ENCODE measurements at regions not wholly inside any gene's neighbourhood (a gene's known extent, or its start where the extent isn't known, plus 50 kb on each side); places are given as distances from the start of the nearest gene placed in this dataset.

- no peaks in the 10 kb centered on the region for H3K27me3 ChIP-seq (ENCODE audit: insufficient read depth, poor library complexity, severe bottlenecking)
- TF ChIP-seq, protein P1, sequence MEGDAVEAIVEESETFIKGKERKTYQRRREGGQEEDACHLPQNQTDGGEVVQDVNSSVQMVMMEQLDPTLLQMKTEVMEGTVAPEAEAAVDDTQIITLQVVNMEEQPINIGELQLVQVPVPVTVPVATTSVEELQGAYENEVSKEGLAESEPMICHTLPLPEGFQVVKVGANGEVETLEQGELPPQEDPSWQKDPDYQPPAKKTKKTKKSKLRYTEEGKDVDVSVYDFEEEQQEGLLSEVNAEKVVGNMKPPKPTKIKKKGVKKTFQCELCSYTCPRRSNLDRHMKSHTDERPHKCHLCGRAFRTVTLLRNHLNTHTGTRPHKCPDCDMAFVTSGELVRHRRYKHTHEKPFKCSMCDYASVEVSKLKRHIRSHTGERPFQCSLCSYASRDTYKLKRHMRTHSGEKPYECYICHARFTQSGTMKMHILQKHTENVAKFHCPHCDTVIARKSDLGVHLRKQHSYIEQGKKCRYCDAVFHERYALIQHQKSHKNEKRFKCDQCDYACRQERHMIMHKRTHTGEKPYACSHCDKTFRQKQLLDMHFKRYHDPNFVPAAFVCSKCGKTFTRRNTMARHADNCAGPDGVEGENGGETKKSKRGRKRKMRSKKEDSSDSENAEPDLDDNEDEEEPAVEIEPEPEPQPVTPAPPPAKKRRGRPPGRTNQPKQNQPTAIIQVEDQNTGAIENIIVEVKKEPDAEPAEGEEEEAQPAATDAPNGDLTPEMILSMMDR (IDR thresholded peaks at IDR 0.05; ENCODE audit: poor library complexity, severe bottlenecking): no peak
- no peaks in the 10 kb centered on the region for H3K4me1 ChIP-seq (ENCODE audit: insufficient read depth, poor library complexity, severe bottlenecking)
- H3K4me3 ChIP-seq (ENCODE audit: severe bottlenecking): no peak overlapping the region
- no peaks in the 10 kb centered on the region for H3K36me3 ChIP-seq (ENCODE audit: low read depth)
- no peaks in the 10 kb centered on the region for H3K9me3 ChIP-seq (ENCODE audit: severe bottlenecking)
- ATAC-seq (ENCODE audit: low read depth): 0 out of 3 replicates have a peak, but pooled peaks have one; percentile 27
- DNase-seq (ENCODE audit: low spot score): no peak
- H3K27ac ChIP-seq (ENCODE audit: poor library complexity, severe bottlenecking): no peak overlapping the region
Observed at GRCh38 chr10:43857206-43857930, 208.7 kb upstream of the ZNF32 start.

DNA sequence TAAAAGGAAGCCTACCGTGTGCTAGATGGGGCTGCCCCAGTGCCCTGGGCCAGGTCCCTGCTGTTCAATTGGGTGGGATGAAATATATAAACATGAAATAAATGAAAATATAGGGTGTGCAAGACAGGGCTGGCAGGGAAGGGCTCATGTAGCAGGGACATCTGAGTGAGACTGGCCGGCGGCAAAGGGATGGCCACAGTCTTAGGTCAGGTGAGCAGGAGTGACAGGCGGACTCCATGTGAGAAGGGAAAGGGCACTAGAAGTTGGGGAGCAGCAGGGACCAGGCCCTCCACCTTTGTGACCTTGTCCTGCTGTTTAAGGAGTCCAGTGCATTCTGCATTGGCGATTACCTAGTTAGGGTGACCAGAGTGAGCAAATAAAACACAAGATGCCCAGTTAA lies 207.6 kb upstream of the ZNF32 start:
- no peak for DNase-seq (ENCODE audit: low spot score)

GRCh38 chr10:43855667-43856210 lies 207.1 kb upstream of the ZNF32 start:
- Histone ChIP-seq H3K9me3 (ENCODE audit: severe bottlenecking) (peaks cover 3% of the 10 kb centered on the region), H3K4me1 (ENCODE audit: insufficient read depth, poor library complexity, severe bottlenecking) (no peaks in the 10 kb centered on the region), H3K4me3 (ENCODE audit: severe bottlenecking) (no peak overlapping the region), H3K27me3 (ENCODE audit: insufficient read depth, poor library complexity, severe bottlenecking) (no peaks in the 10 kb centered on the region), H3K27ac (ENCODE audit: poor library complexity, severe bottlenecking) (no peak overlapping the region), H3K36me3 (ENCODE audit: low read depth) (no peaks in the 10 kb centered on the region)
- TF ChIP-seq, protein P1 (IDR thresholded peaks at IDR 0.05; ENCODE audit: poor library complexity, severe bottlenecking): no peak
- ATAC-seq (ENCODE audit: low read depth) (no peak), DNase-seq (ENCODE audit: low spot score) (no peak)

More for the DNA sequence above, 207.6 kb upstream of the ZNF32 start:
- no peak for ATAC-seq (ENCODE audit: low read depth)
- no peaks in the 10 kb centered on the region for H3K36me3 ChIP-seq (ENCODE audit: low read depth)
- H3K4me3 ChIP-seq (ENCODE audit: severe bottlenecking): no peak overlapping the region
- H3K4me1 ChIP-seq (ENCODE audit: insufficient read depth, poor library complexity, severe bottlenecking): no peaks in the 10 kb centered on the region
- no peaks in the 10 kb centered on the region for H3K9me3 ChIP-seq (ENCODE audit: severe bottlenecking)
- TF ChIP-seq, protein P1 (IDR thresholded peaks at IDR 0.05; ENCODE audit: poor library complexity, severe bottlenecking): no peak
- no peak overlapping the region for H3K27ac ChIP-seq (ENCODE audit: poor library complexity, severe bottlenecking)
- no peaks in the 10 kb centered on the region for H3K27me3 ChIP-seq (ENCODE audit: insufficient read depth, poor library complexity, severe bottlenecking)

DNA sequence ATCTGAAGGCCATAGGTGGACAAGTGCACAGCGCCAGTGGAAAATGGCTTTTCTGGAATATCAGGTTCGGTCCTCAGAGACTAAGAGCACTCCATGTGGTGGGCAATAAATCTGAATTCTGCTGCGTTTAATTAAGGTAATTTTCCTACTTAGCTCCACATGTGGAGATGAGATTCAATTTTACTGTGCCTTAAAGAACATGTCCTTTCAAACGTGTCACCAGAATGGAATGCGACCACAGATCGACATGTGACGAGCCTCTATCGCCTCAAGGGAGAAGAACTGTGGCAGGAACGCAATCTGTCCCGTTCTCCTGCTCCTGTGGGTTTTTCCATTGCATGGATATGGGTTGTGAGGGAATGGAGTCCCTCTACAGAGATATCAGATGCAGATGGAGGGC lies 205.3 kb upstream of the ZNF32 start:
- Histone ChIP-seq H3K27me3 (ENCODE audit: insufficient read depth, poor library complexity, severe bottlenecking) (no peaks in the 10 kb centered on the region), H3K36me3 (ENCODE audit: low read depth) (no peaks in the 10 kb centered on the region), H3K4me1 (ENCODE audit: insufficient read depth, poor library complexity, severe bottlenecking) (no peaks in the 10 kb centered on the region), H3K4me3 (ENCODE audit: severe bottlenecking) (no peak overlapping the region), H3K9me3 (ENCODE audit: severe bottlenecking) (peaks cover 3% of the 10 kb centered on the region), H3K27ac (ENCODE audit: poor library complexity, severe bottlenecking) (no peak overlapping the region)
- peak; percentile 38; the same call in 1 of the 3 replicates for ATAC-seq (ENCODE audit: low read depth)
- DNase-seq (ENCODE audit: low spot score): no peak
- TF ChIP-seq, protein P1 (IDR thresholded peaks at IDR 0.05; ENCODE audit: poor library complexity, severe bottlenecking): no peak

- peaks cover 3% of the 10 kb centered on the region for H3K9me3 ChIP-seq (ENCODE audit: severe bottlenecking)
- TF ChIP-seq, protein P1 (IDR thresholded peaks at IDR 0.05; ENCODE audit: poor library complexity, severe bottlenecking): no peak
- DNase-seq (ENCODE audit: low spot score) (no peak), ATAC-seq (ENCODE audit: low read depth) (no peak)
- H3K4me1 ChIP-seq (ENCODE audit: insufficient read depth, poor library complexity, severe bottlenecking): no peaks in the 10 kb centered on the region
- no peaks in the 10 kb centered on the region for H3K27me3 ChIP-seq (ENCODE audit: insufficient read depth, poor library complexity, severe bottlenecking)
- no peaks in the 10 kb centered on the region for H3K36me3 ChIP-seq (ENCODE audit: low read depth)
- no peak overlapping the region for H3K27ac ChIP-seq (ENCODE audit: poor library complexity, severe bottlenecking)
- no peak overlapping the region for H3K4me3 ChIP-seq (ENCODE audit: severe bottlenecking)
Observed at GRCh38 chr10:43853369-43853768, 204.7 kb upstream of the ZNF32 start.

Measured in RWPE2 (cell line).